Spinal cord (tissue), 9 donors: ENCODE measurements at regions not wholly inside any gene's neighbourhood (a gene's known extent, or its start where the extent isn't known, plus 50 kb on each side); places are given as distances from the start of the nearest gene placed in this dataset.
A peak's percentile ranks its signal among the peaks of the same experiment; 100 is the strongest.

Experiments
- DNase-seq, 6 donors: peaks; one replicate each; pipeline versions ENCODE4 v3.0.0 to v3.0.0-alpha.2; 2013 to 2015; ENCODE audit warnings: low spot score in 6 of 6, low read depth in 4 of 6
- H3K27ac ChIP-seq: one replicate; pipeline ENCODE4 v1.5.1; 2013; ENCODE audit warnings: low read depth, low read length, control low read depth
- H3K27me3 ChIP-seq: one replicate; pipeline ENCODE4 v1.6.1; 2013; ENCODE audit warnings: low read length; ENCODE audit not compliant: control insufficient read depth, insufficient read depth
- H3K36me3 ChIP-seq: one replicate; pipeline ENCODE4 v1.6.1; 2013; ENCODE audit warnings: low read length; ENCODE audit not compliant: control insufficient read depth, insufficient read depth
- H3K4me1 ChIP-seq: one replicate; pipeline ENCODE4 v1.6.1; 2013; ENCODE audit warnings: low read length; ENCODE audit not compliant: control insufficient read depth, insufficient read depth
- H3K4me3 ChIP-seq: one replicate; pipeline ENCODE4 v1.5.1; 2013; ENCODE audit warnings: low read depth, low read length, control low read depth
- H3K9me3 ChIP-seq: one replicate; pipeline ENCODE4 v1.6.1; 2013; ENCODE audit warnings: low read length; ENCODE audit not compliant: control insufficient read depth, insufficient read depth
- WGBS: methylation state at CpG from one replicate; pipeline ENCODE4 v1.1.5; 2013; ENCODE audit warnings: missing lambda C conversion rate; ENCODE audit not compliant: insufficient coverage; 5-methylcytosine and 5-hydroxymethylcytosine counted together
- donor health status: healthy.

DNA sequence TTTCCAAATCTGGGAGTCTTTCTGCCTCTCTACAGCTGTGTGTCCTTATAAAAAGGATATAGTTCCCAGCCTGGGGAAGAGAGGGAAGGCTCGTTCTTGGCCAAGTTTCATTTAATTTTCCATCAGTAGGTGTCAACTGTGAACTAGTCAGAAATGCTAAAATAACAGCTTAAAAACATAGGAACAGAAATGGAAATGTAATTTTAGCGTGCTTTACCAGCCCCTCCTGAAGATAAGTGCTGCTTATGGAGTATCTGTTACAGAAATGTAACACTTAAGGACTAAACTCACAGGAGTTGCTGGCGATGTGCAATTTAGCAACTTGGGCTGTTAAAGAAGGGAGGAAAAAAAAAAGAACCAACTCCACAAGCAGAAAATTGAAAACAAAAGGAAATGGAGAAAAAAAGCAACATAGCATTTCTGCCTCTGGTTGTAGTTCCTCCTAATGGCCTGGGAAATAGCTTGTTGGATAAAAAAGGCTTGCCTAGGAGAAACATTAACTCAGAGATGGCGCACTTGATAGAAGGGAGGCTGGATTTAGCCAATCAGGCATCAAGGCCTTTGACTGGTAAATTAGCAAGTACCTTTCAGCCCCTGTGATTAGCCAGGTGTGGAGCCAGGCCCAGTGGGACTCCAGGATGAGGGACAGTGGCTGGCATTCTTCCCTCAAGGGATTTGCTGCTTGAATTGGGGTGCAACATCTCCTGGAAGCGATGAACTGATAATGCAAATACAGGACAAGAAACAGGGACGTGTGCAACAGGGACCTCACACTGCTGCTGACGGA lies 84.3 kb downstream of the RPLP1 start:
- WGBS = 80% methylated on average over 4 of the region's 7 CpGs
- DNase-seq = peak in 2 of 6 donors; percentile 64 to 70
- Histone ChIP-seq H3K27ac (no peak overlapping the region), H3K9me3 (no peaks in the 10 kb centered on the region), H3K36me3 (no peaks in the 10 kb centered on the region), H3K4me3 (no peak overlapping the region), H3K27me3 (no peaks in the 10 kb centered on the region), H3K4me1 (peaks cover 39% of the 10 kb centered on the region)

GRCh38 chr15:69537901-69538300 lies 85.3 kb downstream of the RPLP1 start:
- Histone ChIP-seq H3K9me3 (no peaks in the 10 kb centered on the region), H3K27ac (no peak overlapping the region), H3K4me3 (no peak overlapping the region), H3K27me3 (no peaks in the 10 kb centered on the region), H3K4me1 (peaks cover 33% of the 10 kb centered on the region), H3K36me3 (no peaks in the 10 kb centered on the region)
- DNase-seq = no peak
- no CpG with 5 or more reads among the region's 1 CpG for WGBS

DNA sequence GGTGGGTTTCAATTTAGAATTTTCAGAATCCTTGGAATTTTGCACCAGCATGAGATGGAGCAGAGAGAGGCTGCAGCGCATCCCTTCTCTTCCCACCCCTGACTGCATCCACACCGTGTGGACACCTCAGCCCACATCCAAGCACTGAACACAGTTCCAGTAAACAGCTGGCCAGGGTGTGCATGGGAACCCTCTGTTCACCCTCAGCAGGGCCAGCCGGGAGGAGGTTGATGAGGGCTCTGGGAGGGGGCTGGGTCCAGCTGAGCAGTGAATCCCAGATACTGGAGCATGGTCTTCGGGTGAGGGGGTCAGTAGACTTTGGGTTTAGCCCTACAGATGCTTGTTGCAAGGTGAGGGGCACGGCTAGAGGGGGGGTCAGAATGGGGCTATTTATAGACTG lies 85.8 kb downstream of the RPLP1 start:
- Histone ChIP-seq H3K4me3 (no peak overlapping the region), H3K4me1 (peaks cover 33% of the 10 kb centered on the region), H3K27me3 (no peaks in the 10 kb centered on the region), H3K36me3 (no peaks in the 10 kb centered on the region), H3K9me3 (no peaks in the 10 kb centered on the region), H3K27ac (no peak overlapping the region)
- 83% methylated on average over 4 of the region's 5 CpGs for WGBS
- DNase-seq = no peak

DNA sequence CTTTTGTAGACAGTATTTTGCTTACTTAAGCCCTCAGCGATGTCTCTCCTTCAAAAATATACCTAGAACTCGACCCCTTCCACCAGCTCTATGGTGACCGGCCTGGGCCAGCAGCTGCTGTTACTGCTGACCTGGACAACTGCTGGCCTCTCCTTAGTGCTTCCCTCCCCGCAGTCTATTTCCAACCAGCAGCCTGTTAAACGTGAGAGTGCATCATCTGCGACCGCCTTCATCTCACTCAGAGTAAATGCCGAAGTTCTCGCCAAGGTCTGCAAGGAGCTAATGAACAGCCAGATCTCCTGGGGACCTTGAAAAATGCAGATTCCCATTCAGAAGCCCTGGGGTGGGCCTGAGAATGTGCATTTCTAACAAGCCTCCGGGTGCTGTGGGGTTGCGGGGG lies 86.7 kb downstream of the RPLP1 start:
- no peak for DNase-seq
- Histone ChIP-seq H3K4me3 (no peak overlapping the region), H3K4me1 (peaks cover 33% of the 10 kb centered on the region), H3K27me3 (no peaks in the 10 kb centered on the region), H3K36me3 (no peaks in the 10 kb centered on the region), H3K9me3 (no peaks in the 10 kb centered on the region), H3K27ac (no peak overlapping the region)
- 81% methylated on average over 9 of the region's 11 CpGs for WGBS

DNA sequence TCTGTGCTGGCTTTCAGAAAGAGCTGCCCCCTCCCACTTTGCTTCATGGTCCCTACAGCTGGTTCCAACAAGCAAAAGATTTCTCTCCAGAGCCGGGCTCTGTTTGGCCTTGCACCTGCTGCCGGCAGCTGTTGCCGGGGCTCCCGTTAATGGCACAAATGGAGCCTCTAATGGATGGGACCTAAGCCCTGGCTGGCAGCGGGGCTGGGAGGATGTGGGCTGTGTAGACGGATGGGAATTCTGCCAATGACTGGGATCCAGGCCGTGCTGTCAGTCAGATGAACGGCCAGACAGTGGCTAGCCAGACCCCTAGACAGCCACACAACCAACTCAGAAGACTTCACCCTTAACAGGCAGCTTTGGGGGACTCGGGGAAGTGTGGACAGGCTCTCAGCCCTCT lies 88.0 kb downstream of the RPLP1 start:
- no peaks in the 10 kb centered on the region for H3K27me3 ChIP-seq
- WGBS = 22% methylated on average over 4 of the region's 9 CpGs

DNA sequence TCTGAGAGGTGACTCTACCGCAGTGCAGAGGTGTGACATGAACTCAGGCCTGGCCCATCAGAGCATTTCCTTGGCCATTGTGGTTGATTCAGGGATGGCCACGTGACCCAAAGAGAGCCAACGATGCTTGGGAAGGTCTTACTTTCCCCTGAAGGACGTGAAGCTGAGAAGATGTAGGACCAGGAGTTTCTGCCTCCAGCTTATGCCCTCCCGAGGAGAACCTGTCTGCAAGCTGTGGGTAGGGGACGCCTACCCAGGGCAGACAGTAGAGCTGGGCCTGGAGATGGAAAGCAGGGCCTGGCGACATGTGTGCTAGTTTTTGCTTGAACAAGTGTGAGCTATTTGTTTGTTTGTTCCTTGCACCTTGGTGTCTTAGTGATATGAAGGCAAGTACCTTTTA lies 89.4 kb downstream of the RPLP1 start:
- Histone ChIP-seq H3K4me3 (no peak overlapping the region), H3K36me3 (no peaks in the 10 kb centered on the region), H3K27ac (no peak overlapping the region), H3K4me1 (peaks cover 30% of the 10 kb centered on the region), H3K27me3 (no peaks in the 10 kb centered on the region), H3K9me3 (no peaks in the 10 kb centered on the region)
- WGBS = 96% methylated on average over 6 of the region's 7 CpGs
- DNase-seq = no peak

More for the DNA sequence above, 88.0 kb downstream of the RPLP1 start:
- Histone ChIP-seq H3K27ac (no peak overlapping the region), H3K9me3 (no peaks in the 10 kb centered on the region), H3K4me1 (peaks cover 33% of the 10 kb centered on the region), H3K4me3 (no peak overlapping the region), H3K36me3 (no peaks in the 10 kb centered on the region)
- peak in 5 of 6 donors; percentile 69 to 94 (median 77) for DNase-seq

DNA sequence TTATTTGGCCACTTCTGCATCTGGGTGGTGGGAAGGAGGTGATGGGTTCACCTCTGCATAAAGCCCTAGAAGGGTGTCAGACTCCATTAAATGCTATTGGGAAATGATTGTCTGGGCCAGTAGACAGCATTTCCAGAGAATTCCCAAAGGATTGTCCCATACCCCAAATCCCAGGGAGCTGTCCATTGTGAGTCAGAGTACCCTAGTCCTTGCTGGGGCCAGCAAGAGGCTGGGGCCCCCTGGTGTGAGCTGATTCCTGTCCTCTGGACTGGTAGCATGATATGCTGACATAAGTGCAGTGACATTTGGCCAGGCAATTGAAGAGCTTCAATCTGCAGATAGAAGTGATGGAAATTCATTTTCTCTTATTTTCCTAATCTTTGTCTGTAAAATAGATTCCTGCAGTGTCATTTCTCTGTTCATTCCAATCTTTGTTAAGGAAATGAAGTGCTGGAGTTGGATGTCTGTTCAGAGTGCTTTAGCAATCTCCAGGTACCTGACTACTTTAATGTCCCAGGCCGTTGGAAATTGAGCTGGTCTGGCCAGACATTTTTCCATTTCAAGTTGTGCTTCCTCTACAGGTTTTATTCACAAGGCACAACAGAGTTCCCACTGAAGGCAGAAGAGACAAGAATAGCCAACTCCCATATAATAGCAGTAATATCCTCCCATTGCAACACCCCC lies 91.2 kb downstream of the RPLP1 start:
- Histone ChIP-seq H3K4me1 (peaks cover 28% of the 10 kb centered on the region), H3K4me3 (no peak overlapping the region), H3K27ac (no peak overlapping the region), H3K9me3 (no peaks in the 10 kb centered on the region), H3K27me3 (no peaks in the 10 kb centered on the region), H3K36me3 (no peaks in the 10 kb centered on the region)
- WGBS = no CpG with 5 or more reads among the region's 1 CpG
- no peak for DNase-seq

DNA sequence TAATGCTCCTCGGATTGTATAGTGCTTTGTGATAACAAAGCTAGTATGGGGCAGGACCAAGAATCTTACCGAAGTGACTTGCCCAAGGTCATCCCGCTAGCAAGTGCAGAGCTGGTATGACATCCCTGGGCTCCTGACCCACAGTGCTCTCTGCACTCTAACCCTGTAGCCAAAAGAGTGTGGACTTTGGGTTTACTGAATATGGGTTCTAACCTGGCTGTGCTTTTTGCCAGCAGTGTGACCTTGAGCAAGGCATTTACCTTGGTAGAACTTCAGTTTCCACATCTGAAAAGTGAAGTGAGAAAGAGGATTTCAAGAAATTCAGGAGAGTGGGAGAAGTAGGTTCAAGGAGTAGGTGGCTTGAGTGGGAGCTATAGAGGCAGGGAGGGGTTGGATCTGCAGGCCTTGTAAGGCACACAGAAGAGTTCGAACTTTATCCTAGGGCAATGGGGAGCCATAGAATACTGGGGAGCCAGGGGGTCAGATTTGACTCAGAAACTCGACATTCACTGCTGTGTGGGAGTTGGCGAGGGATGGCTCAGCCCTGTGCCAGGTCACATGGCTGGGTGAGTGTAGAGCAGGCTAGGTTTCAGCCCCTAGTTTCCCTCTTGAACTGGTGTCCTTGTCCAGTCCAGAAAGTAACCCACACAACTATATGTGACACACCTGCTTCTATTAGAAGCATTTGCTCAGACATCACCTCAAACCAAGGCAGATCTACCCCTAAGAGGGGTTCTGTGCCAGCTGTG lies 91.9 kb downstream of the RPLP1 start:
- DNase-seq = no peak
- Histone ChIP-seq H3K27ac (no peak overlapping the region), H3K36me3 (no peaks in the 10 kb centered on the region), H3K4me3 (no peak overlapping the region), H3K4me1 (peaks cover 26% of the 10 kb centered on the region), H3K9me3 (no peaks in the 10 kb centered on the region), H3K27me3 (no peaks in the 10 kb centered on the region)
- 91% methylated on average over 4 of the region's 6 CpGs for WGBS

DNA sequence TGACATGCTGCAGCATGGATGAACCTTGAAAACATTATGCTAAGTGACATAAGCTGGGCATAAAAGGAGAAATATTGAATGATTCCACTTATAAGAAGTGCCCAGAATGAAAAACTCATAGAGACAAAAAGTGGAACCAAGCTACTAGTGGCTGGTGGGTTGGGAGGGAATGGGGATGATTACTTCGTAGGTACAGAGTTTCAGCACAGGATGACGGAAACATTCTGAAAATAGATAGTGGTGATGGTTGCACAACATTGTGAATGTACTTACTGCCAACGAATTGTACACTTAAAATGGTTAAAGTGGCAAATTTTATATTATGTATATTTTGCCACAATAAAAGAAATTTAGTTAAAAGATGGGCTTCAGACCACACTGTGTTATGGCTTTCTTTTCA lies 93.6 kb downstream of the RPLP1 start:
- DNase-seq = no peak
- H3K27ac ChIP-seq = no peak overlapping the region

More for the DNA sequence above, 93.6 kb downstream of the RPLP1 start:
- H3K36me3 ChIP-seq = no peaks in the 10 kb centered on the region
- no peak overlapping the region for H3K4me3 ChIP-seq
- H3K27me3 ChIP-seq = no peaks in the 10 kb centered on the region
- WGBS = 82% methylated on average over 2 of the region's 3 CpGs
- peaks cover 11% of the 10 kb centered on the region for H3K4me1 ChIP-seq
- no peaks in the 10 kb centered on the region for H3K9me3 ChIP-seq
